Caco-2 (cell line): ENCODE measurements at regions not wholly inside any gene's neighbourhood (a gene's known extent, or its start where the extent isn't known, plus 50 kb on each side); places are given as distances from the start of the nearest gene placed in this dataset.

Source experiments
- BruUV-seq: library from RNA; stranded (reverse); fragments of 400-500 nt; replicated peaks from 2 replicates; lab custom pipeline; 2021; lab: Mats Ljungman, UMichigan
- CTCF ChIA-PET: fragments of 300-600 bp; sonication (Branson Sonifier 250); formaldehyde crosslinking; loops from one replicate; lab custom pipeline; 2022; ENCODE audit warnings: antibody characterized with exemption; lab: Charles Lee
- POLR2A ChIA-PET: fragments of 300-600 bp; sonication (Branson Sonifier 250); formaldehyde crosslinking; loops from one replicate; lab custom pipeline; 2022; ENCODE audit warnings: antibody characterized with exemption; lab: Charles Lee
- DNase-seq, 2 experiments: peaks; one replicate each; pipeline versions ENCODE4 v3.0.0 to v3.0.0-alpha.2; 2020 to 2022
- H3K27me3 ChIP-seq: replicated peaks from 2 replicates; pipeline ENCODE4 v1.6.0; 2011; ENCODE audit warnings: low read length; ENCODE audit not compliant: control insufficient read depth, insufficient read depth
- H3K36me3 ChIP-seq: 2 replicates; pipeline ENCODE4 v1.5.1; 2011; ENCODE audit warnings: low read length; ENCODE audit not compliant: control insufficient read depth, insufficient read depth
- H3K4me1 ChIP-seq: fragments of 250-450 bp; sonication (Bioruptor Pico); 2 replicates; pipeline ENCODE4 v1.5.1; 2020; ENCODE audit warnings: mild to moderate bottlenecking
- H3K4me3 ChIP-seq: 2 replicates; pipeline ENCODE4 v1.5.1; 2011; ENCODE audit warnings: low read depth, mild to moderate bottlenecking, control low read depth, low read length
- H3K9me3 ChIP-seq: fragments of 250-450 bp; sonication (Bioruptor Pico); 2 replicates; pipeline ENCODE4 v1.5.1; 2020; ENCODE audit warnings: mild to moderate bottlenecking, moderate library complexity
- H3K27ac Mint-ChIP-seq: one replicate; pipeline ENCODE4 v1.8.0; 2022; ENCODE audit warnings: mixed read lengths; ENCODE audit not compliant: unreplicated experiment
- H3K27me3 Mint-ChIP-seq: one replicate; pipeline ENCODE4 v1.8.0; 2022; ENCODE audit warnings: mixed read lengths; ENCODE audit not compliant: insufficient read depth, unreplicated experiment
- H3K36me3 Mint-ChIP-seq: one replicate; pipeline ENCODE4 v1.8.0; 2022; ENCODE audit warnings: mild to moderate bottlenecking, mixed read lengths; ENCODE audit not compliant: insufficient read depth, unreplicated experiment
- H3K4me1 Mint-ChIP-seq: one replicate; pipeline ENCODE4 v1.8.0; 2022; ENCODE audit warnings: low read depth, mixed read lengths; ENCODE audit not compliant: unreplicated experiment
- H3K4me3 Mint-ChIP-seq: one replicate; pipeline ENCODE4 v1.8.0; 2022; ENCODE audit warnings: mild to moderate bottlenecking, moderate library complexity, mixed read lengths; ENCODE audit not compliant: unreplicated experiment
- H3K9me3 Mint-ChIP-seq: one replicate; pipeline ENCODE4 v1.8.0; 2022; ENCODE audit warnings: mixed read lengths; ENCODE audit not compliant: unreplicated experiment
- CTCF ChIP-seq, 2 experiments: fragments of 200-600 bp in 1 of 2; IDR thresholded peaks; 1 replicate in 1 of 2; 2 replicates in 1 of 2; pipeline versions ENCODE4 v1.5.1 to v1.8.0; 2011 to 2022; ENCODE audit warnings: antibody characterized with exemption in 1 of 2, control low read depth in 1 of 2, inconsistent platforms in 1 of 2, low read depth in 1 of 2, low read length in 1 of 2, mild to moderate bottlenecking in 1 of 2, moderate library complexity in 1 of 2; ENCODE audit not compliant: insufficient read depth in 1 of 2, severe bottlenecking in 1 of 2, unreplicated experiment in 1 of 2
- intact Hi-C: fragments of 100-400 bp; cut with micrococcal nuclease; formaldehyde crosslinking; loops from one replicate; pipeline ENCODE4 v1.10.0; 2022; ENCODE audit not compliant: unreplicated experiment

- CTCF ChIA-PET: no interaction called here
- no peaks in the 10 kb centered on the region for H3K9me3 ChIP-seq
- POLR2A ChIA-PET: no interaction called here
- no peak overlapping the region for H3K4me3 ChIP-seq
- intact Hi-C loops: no loop called here
- H3K4me3 Mint-ChIP-seq: no peak overlapping the region
- H3K27ac Mint-ChIP-seq: no peak overlapping the region
- no peak for DNase-seq
- H3K27me3 Mint-ChIP-seq: no peaks in the 10 kb centered on the region
- no peaks in the 10 kb centered on the region for H3K4me1 Mint-ChIP-seq
- no TSS peak for BruUV-seq
- no peak for TF ChIP-seq CTCF (IDR thresholded peaks at IDR 0.05; ENCODE audit: insufficient read depth in 1 of 2, low read depth in 1 of 2, low read length in 1 of 2, severe bottlenecking in 1 of 2, unreplicated experiment in 1 of 2)
- no peaks in the 10 kb centered on the region for H3K36me3 Mint-ChIP-seq
- H3K4me1 ChIP-seq: no peaks in the 10 kb centered on the region
- H3K36me3 ChIP-seq: no peaks in the 10 kb centered on the region
- H3K9me3 Mint-ChIP-seq: no peaks in the 10 kb centered on the region
- no peaks in the 10 kb centered on the region for H3K27me3 ChIP-seq
Measured at GRCh38 chr4:41391271-41391670, 134.5 kb downstream of the UCHL1 start.

GRCh38 chr4:41394481-41394894 is 137.8 kb downstream of the UCHL1 start:
- H3K27ac Mint-ChIP-seq: no peak overlapping the region
- H3K36me3 ChIP-seq: no peaks in the 10 kb centered on the region

GRCh38 chr4:41396214-41396613 is 139.5 kb downstream of the UCHL1 start:
- H3K9me3 Mint-ChIP-seq: no peaks in the 10 kb centered on the region
- H3K27ac Mint-ChIP-seq: no peak overlapping the region
- no TSS peak for BruUV-seq
- no peaks in the 10 kb centered on the region for H3K4me1 Mint-ChIP-seq
- H3K27me3 Mint-ChIP-seq: no peaks in the 10 kb centered on the region
- ChIA-PET POLR2A (no interaction called here), CTCF (no interaction called here)
- DNase-seq: no peak
- Histone ChIP-seq H3K4me1 (no peaks in the 10 kb centered on the region), H3K27me3 (no peaks in the 10 kb centered on the region), H3K9me3 (no peaks in the 10 kb centered on the region), H3K36me3 (no peaks in the 10 kb centered on the region), H3K4me3 (no peak overlapping the region)
- no peak overlapping the region for H3K4me3 Mint-ChIP-seq
- intact Hi-C loops: no loop called here
- TF ChIP-seq CTCF (IDR thresholded peaks at IDR 0.05; ENCODE audit: insufficient read depth in 1 of 2, low read depth in 1 of 2, low read length in 1 of 2, severe bottlenecking in 1 of 2, unreplicated experiment in 1 of 2): no peak
- H3K36me3 Mint-ChIP-seq: no peaks in the 10 kb centered on the region

More at GRCh38 chr4:41394481-41394894, 137.8 kb downstream of the UCHL1 start:
- no peak for DNase-seq
- no peak overlapping the region for H3K4me3 Mint-ChIP-seq
- ChIA-PET CTCF (no interaction called here), POLR2A (no interaction called here)
- no peaks in the 10 kb centered on the region for H3K9me3 ChIP-seq
- H3K27me3 ChIP-seq: no peaks in the 10 kb centered on the region
- no peaks in the 10 kb centered on the region for H3K27me3 Mint-ChIP-seq
- intact Hi-C loops: no loop called here
- H3K36me3 Mint-ChIP-seq: no peaks in the 10 kb centered on the region
- BruUV-seq: no TSS peak
- H3K4me1 ChIP-seq: no peaks in the 10 kb centered on the region
- H3K4me3 ChIP-seq: no peak overlapping the region
- H3K9me3 Mint-ChIP-seq: no peaks in the 10 kb centered on the region
- no peaks in the 10 kb centered on the region for H3K4me1 Mint-ChIP-seq
- TF ChIP-seq CTCF (IDR thresholded peaks at IDR 0.05; ENCODE audit: insufficient read depth in 1 of 2, low read depth in 1 of 2, low read length in 1 of 2, severe bottlenecking in 1 of 2, unreplicated experiment in 1 of 2): no peak
